Gastroesophageal sphincter (tissue), 3 donors: ENCODE measurements at regions not wholly inside any gene's neighbourhood (a gene's known extent, or its start where the extent isn't known, plus 50 kb on each side); places are given as distances from the start of the nearest gene placed in this dataset.

Source experiments
- CTCF ChIP-seq, 4 experiments: fragments of 200-600 bp in 2 of 4; fragments of 450-650 bp in 2 of 4; sonication (generic) in 1 of 4; IDR thresholded peaks; one replicate each; pipeline ENCODE4 v1.5.1; 2017 to 2019; ENCODE audit warnings: antibody characterized with exemption in 4 of 4, mild to moderate bottlenecking in 2 of 4, moderate library complexity in 2 of 4
- EP300 ChIP-seq: sonication (generic); formaldehyde crosslinking; IDR thresholded peaks from one replicate; pipeline ENCODE4 v1.6.1; 2017; ENCODE audit warnings: antibody characterized with exemption, mild to moderate bottlenecking
- POLR2A ChIP-seq, 2 donors: fragments of 450-650 bp; IDR thresholded peaks; one replicate each; pipeline ENCODE4 v1.6.1; 2017; ENCODE audit warnings: antibody characterized with exemption in 2 of 2, mild to moderate bottlenecking in 2 of 2, moderate library complexity in 1 of 2
- POLR2AphosphoS5 ChIP-seq: sonication (generic); formaldehyde crosslinking; IDR thresholded peaks from one replicate; pipeline ENCODE4 v1.6.1; 2017; ENCODE audit warnings: antibody characterized with exemption

- TF ChIP-seq CTCF (IDR thresholded peaks at IDR 0.05) (no peak), POLR2A (IDR thresholded peaks at IDR 0.05) (no peak), POLR2AphosphoS5 (no peak), EP300 (no peak)
These were observed 225.0 kb downstream of the CYP26B1 start for GRCh38 chr2:71922499-71923142.
